ENCODE measurements at regions not wholly inside any gene's neighbourhood (a gene's known extent, or its start where the extent isn't known, plus 50 kb on each side); places are given as distances from the start of the nearest gene placed in this dataset.

GRCh38 chr2:150610670-150611279 lies 123.3 kb upstream of the RND3 start:
- TF ChIP-seq, protein P1, sequence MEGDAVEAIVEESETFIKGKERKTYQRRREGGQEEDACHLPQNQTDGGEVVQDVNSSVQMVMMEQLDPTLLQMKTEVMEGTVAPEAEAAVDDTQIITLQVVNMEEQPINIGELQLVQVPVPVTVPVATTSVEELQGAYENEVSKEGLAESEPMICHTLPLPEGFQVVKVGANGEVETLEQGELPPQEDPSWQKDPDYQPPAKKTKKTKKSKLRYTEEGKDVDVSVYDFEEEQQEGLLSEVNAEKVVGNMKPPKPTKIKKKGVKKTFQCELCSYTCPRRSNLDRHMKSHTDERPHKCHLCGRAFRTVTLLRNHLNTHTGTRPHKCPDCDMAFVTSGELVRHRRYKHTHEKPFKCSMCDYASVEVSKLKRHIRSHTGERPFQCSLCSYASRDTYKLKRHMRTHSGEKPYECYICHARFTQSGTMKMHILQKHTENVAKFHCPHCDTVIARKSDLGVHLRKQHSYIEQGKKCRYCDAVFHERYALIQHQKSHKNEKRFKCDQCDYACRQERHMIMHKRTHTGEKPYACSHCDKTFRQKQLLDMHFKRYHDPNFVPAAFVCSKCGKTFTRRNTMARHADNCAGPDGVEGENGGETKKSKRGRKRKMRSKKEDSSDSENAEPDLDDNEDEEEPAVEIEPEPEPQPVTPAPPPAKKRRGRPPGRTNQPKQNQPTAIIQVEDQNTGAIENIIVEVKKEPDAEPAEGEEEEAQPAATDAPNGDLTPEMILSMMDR (IDR thresholded peaks at IDR 0.05; ENCODE audit: low read depth, low read length, poor library complexity, severe bottlenecking), result peak; percentile 38
- no peak for TF ChIP-seq EZH2phosphoT487 (IDR thresholded peaks at IDR 0.05; ENCODE audit: borderline replicate concordance, low read length)

All from DOHH2 (cell line).